PFSK-1 (cell line): ENCODE measurements at regions not wholly inside any gene's neighbourhood (a gene's known extent, or its start where the extent isn't known, plus 50 kb on each side); places are given as distances from the start of the nearest gene placed in this dataset.

Experiments
- FOXP2 ChIP-seq: optimal IDR thresholded peaks from 2 replicates; pipeline ENCODE3; 2011; ENCODE audit warnings: borderline replicate concordance, control low read depth, inconsistent platforms; ENCODE audit not compliant: insufficient read depth; ENCODE audit errors: extremely low read length, extremely low read depth
- POLR2AphosphoS5 ChIP-seq: IDR thresholded peaks from 2 replicates; pipeline ENCODE4 v1.6.1; 2012; ENCODE audit warnings: low read depth, mild to moderate bottlenecking, control low read depth, low read length, moderate library complexity
- REST ChIP-seq, 2 experiments: IDR thresholded peaks; 2 replicates each; pipeline versions ENCODE4 v1.6.1 to v1.8.0; 2011 to 2012; ENCODE audit warnings: low read depth in 2 of 2, low read length in 2 of 2, control low read depth in 1 of 2, inconsistent platforms in 1 of 2, mild to moderate bottlenecking in 1 of 2, moderate library complexity in 1 of 2; ENCODE audit not compliant: insufficient read depth in 1 of 2
- SIN3A ChIP-seq: IDR thresholded peaks from 2 replicates; pipeline ENCODE4 v1.6.1; 2012; ENCODE audit warnings: mild to moderate bottlenecking, low read length, moderate library complexity, borderline replicate concordance; ENCODE audit not compliant: insufficient read depth
- TAF1 ChIP-seq: IDR thresholded peaks from 2 replicates; pipeline ENCODE4 v1.6.1; 2012; ENCODE audit warnings: low read length, control low read depth, borderline replicate concordance; ENCODE audit not compliant: insufficient read depth

- TF ChIP-seq REST (IDR thresholded peaks at IDR 0.05; ENCODE audit: insufficient read depth in 1 of 2, low read depth in 2 of 2, low read length in 2 of 2) (no peak), SIN3A (no peak), TAF1 (no peak), POLR2AphosphoS5 (no peak), FOXP2 (no peak)
Observed at GRCh38 chr10:62627983-62628382, 176.5 kb upstream of the ADO start.
